Astrocyte of the cerebellum (primary cell): ENCODE measurements at regions not wholly inside any gene's neighbourhood (a gene's known extent, or its start where the extent isn't known, plus 50 kb on each side); places are given as distances from the start of the nearest gene placed in this dataset.

Experiments used
- DNase-seq: peaks from one replicate; pipeline ENCODE4 v3.0.0-alpha.2; 2011; ENCODE audit warnings: low read depth
- H3K4me3 ChIP-seq: 2 replicates; pipeline ENCODE4 v1.5.1; 2011; ENCODE audit warnings: mild to moderate bottlenecking, low read depth, low read length, moderate library complexity
- CTCF ChIP-seq: IDR thresholded peaks from 2 replicates; pipeline ENCODE4 v1.5.1; 2012; ENCODE audit warnings: low read length, low read depth, moderate library complexity, mild to moderate bottlenecking; ENCODE audit errors: missing control alignments
- in situ Hi-C: cut with HindIII; loops from 2 replicates; pipeline ENCODE4 v1.10.0; 2017; ENCODE audit warnings: low sequenced_read_pairs

- H3K4me3 ChIP-seq = no peak overlapping the region
- no peak for TF ChIP-seq CTCF
- no peak for DNase-seq
- in situ Hi-C loops = no loop called here
Observed at GRCh38 chr2:143975216-143975615, 544.7 kb downstream of the ZEB2 start.

- no peak overlapping the region for H3K4me3 ChIP-seq
- DNase-seq = no peak
- no peak for TF ChIP-seq CTCF
- in situ Hi-C loops = no loop called here
Observed at GRCh38 chr2:143974262-143974661, 545.7 kb downstream of the ZEB2 start.

GRCh38 chr2:143968860-143969259 lies 551.1 kb downstream of the ZEB2 start:
- DNase-seq = no peak
- in situ Hi-C loops = no loop called here
- no peak for TF ChIP-seq CTCF
- no peak overlapping the region for H3K4me3 ChIP-seq

GRCh38 chr2:143968360-143968759 lies 551.6 kb downstream of the ZEB2 start:
- no peak for TF ChIP-seq CTCF
- in situ Hi-C loops = no loop called here
- H3K4me3 ChIP-seq = no peak overlapping the region
- no peak for DNase-seq

GRCh38 chr2:143965493-143966164 lies 554.3 kb downstream of the ZEB2 start:
- in situ Hi-C loops = no loop called here
- no peak for TF ChIP-seq CTCF
- H3K4me3 ChIP-seq = no peak overlapping the region
- no peak for DNase-seq

- no peak for DNase-seq
- H3K4me3 ChIP-seq = no peak overlapping the region
- in situ Hi-C loops = no loop called here
- TF ChIP-seq CTCF = no peak
Observed at GRCh38 chr2:143964891-143965290, 555.0 kb downstream of the ZEB2 start.
